Common myeloid progenitor, CD34-positive (primary cell): ENCODE measurements at regions not wholly inside any gene's neighbourhood (a gene's known extent, or its start where the extent isn't known, plus 50 kb on each side); places are given as distances from the start of the nearest gene placed in this dataset.

ENCODE experiments used
- CTCF ChIA-PET: fragments of 350-600 bp; sonication (Branson Sonifier 250); formaldehyde crosslinking; loops from one replicate; lab custom pipeline; 2021; ENCODE audit warnings: antibody characterized with exemption; lab: Charles Lee
- POLR2A ChIA-PET: fragments of 350-600 bp; sonication (Branson Sonifier 250); formaldehyde crosslinking; loops from one replicate; lab custom pipeline; 2021; ENCODE audit warnings: antibody characterized with exemption; lab: Charles Lee
- DNase-seq, 3 donors: peaks; one replicate each; pipeline versions ENCODE4 v3.0.0 to v3.0.0-alpha.2; 2013
- H3K27ac ChIP-seq, 2 experiments: 1 replicate in 1 of 2; 2 replicates in 1 of 2; pipeline ENCODE4 v1.7.0; 2013; ENCODE audit warnings: inconsistent platforms in 2 of 2, low read length in 2 of 2, mild to moderate bottlenecking in 2 of 2, low read depth in 1 of 2, moderate library complexity in 1 of 2; ENCODE audit not compliant: severe bottlenecking in 2 of 2, insufficient read depth in 1 of 2, poor library complexity in 1 of 2
- H3K27me3 ChIP-seq, 5 experiments: replicated peaks in 2 of 5; 1 replicate in 3 of 5; 2 replicates in 2 of 5; pipeline versions ENCODE4 v1.6.1 to v1.7.0; 2013; ENCODE audit warnings: low read length in 4 of 5, mild to moderate bottlenecking in 2 of 5, moderate library complexity in 2 of 5, inconsistent platforms in 1 of 5; ENCODE audit not compliant: insufficient read depth in 5 of 5, control insufficient read depth in 4 of 5
- H3K36me3 ChIP-seq, 4 experiments: 1 replicate in 2 of 4; 2 replicates in 2 of 4; pipeline versions ENCODE4 v1.6.1 to v1.7.0; 2013; ENCODE audit warnings: low read length in 3 of 4, control low read depth in 1 of 4, mild to moderate bottlenecking in 1 of 4; ENCODE audit not compliant: control insufficient read depth in 4 of 4, insufficient read depth in 4 of 4
- H3K4me1 ChIP-seq, 4 experiments: 1 replicate in 3 of 4; 2 replicates in 1 of 4; pipeline versions ENCODE4 v1.6.1 to v1.7.1; 2013; ENCODE audit warnings: low read length in 3 of 4, mild to moderate bottlenecking in 3 of 4, control low read depth in 1 of 4, inconsistent platforms in 1 of 4, moderate library complexity in 1 of 4; ENCODE audit not compliant: control insufficient read depth in 4 of 4, insufficient read depth in 4 of 4; ENCODE audit errors: control extremely low read depth in 1 of 4
- H3K4me3 ChIP-seq, 7 experiments: 1 replicate in 4 of 7; 2 replicates in 3 of 7; pipeline versions ENCODE4 v1.5.1 to v1.7.0; 2013; ENCODE audit warnings: mild to moderate bottlenecking in 7 of 7, low read length in 6 of 7, moderate library complexity in 6 of 7, inconsistent platforms in 2 of 7, low read depth in 2 of 7, control low read depth in 1 of 7; ENCODE audit not compliant: insufficient read depth in 4 of 7, control insufficient read depth in 1 of 7; ENCODE audit errors: extremely low read depth in 1 of 7
- H3K9me3 ChIP-seq, 5 experiments: 1 replicate in 4 of 5; 2 replicates in 1 of 5; pipeline versions ENCODE4 v1.6.1 to v1.7.1; 2013; ENCODE audit warnings: low read length in 4 of 5, mild to moderate bottlenecking in 2 of 5, inconsistent platforms in 1 of 5, low read depth in 1 of 5, moderate library complexity in 1 of 5; ENCODE audit not compliant: control insufficient read depth in 4 of 5, insufficient read depth in 2 of 5; ENCODE audit errors: control extremely low read depth in 1 of 5
- WGBS: methylation state at CpG from one replicate; pipeline ENCODE4 v1.1.5; 2013; ENCODE audit not compliant: insufficient coverage; 5-methylcytosine and 5-hydroxymethylcytosine counted together

GRCh38 chr4:138078751-138079520 is 163.2 kb downstream of the SLC7A11 start:
- ChIA-PET POLR2A (no interaction called here), CTCF (no interaction called here)
- no peaks in the 10 kb centered on the region for H3K27me3 ChIP-seq
- no peaks in the 10 kb centered on the region for H3K4me1 ChIP-seq
- no peak for DNase-seq
- WGBS, result 71% methylated on average over 1 of the region's 4 CpGs
- no peaks in the 10 kb centered on the region for H3K36me3 ChIP-seq
- no peak overlapping the region for H3K4me3 ChIP-seq
- peaks cover 0 to 1% (median 0%) of the 10 kb centered on the region in 5 experiments for H3K9me3 ChIP-seq
- H3K27ac ChIP-seq, result no peak overlapping the region

GRCh38 chr4:138078253-138078652 is 163.9 kb downstream of the SLC7A11 start:
- Histone ChIP-seq H3K4me1 (no peaks in the 10 kb centered on the region), H3K36me3 (no peaks in the 10 kb centered on the region), H3K9me3 (peaks cover 0 to 1% (median 0%) of the 10 kb centered on the region in 5 experiments), H3K27me3 (no peaks in the 10 kb centered on the region), H3K4me3 (no peak overlapping the region), H3K27ac (no peak overlapping the region)
- ChIA-PET POLR2A (no interaction called here), CTCF (no interaction called here)
- no peak for DNase-seq
- WGBS, result 100% methylated on average over 1 of the region's 2 CpGs

GRCh38 chr4:138076561-138076960 is 165.6 kb downstream of the SLC7A11 start:
- H3K4me3 ChIP-seq, result no peak overlapping the region
- no CpG with 5 or more reads among the region's 1 CpG for WGBS
- ChIA-PET POLR2A (no interaction called here), CTCF (interaction anchor here (1.0 kb wide), 1 partner anchor 14 kb away, joined by 3 read pairs; no protein-coding TSS in a partner anchor)
- H3K27me3 ChIP-seq, result no peaks in the 10 kb centered on the region
- H3K36me3 ChIP-seq, result no peaks in the 10 kb centered on the region
- no peaks in the 10 kb centered on the region for H3K4me1 ChIP-seq
- no peak overlapping the region for H3K27ac ChIP-seq
- DNase-seq, result no peak
- peaks cover 0 to 1% (median 0%) of the 10 kb centered on the region in 5 experiments for H3K9me3 ChIP-seq

GRCh38 chr4:138070816-138071215 is 171.3 kb downstream of the SLC7A11 start:
- ChIA-PET POLR2A (no interaction called here), CTCF (no interaction called here)
- WGBS, result no CpG with 5 or more reads among the region's 2 CpGs

GRCh38 chr4:138063581-138063980 is 178.6 kb downstream of the SLC7A11 start:
- Histone ChIP-seq H3K36me3 (no peaks in the 10 kb centered on the region), H3K27ac (no peak overlapping the region), H3K9me3 (peaks cover 0 to 3% (median 1%) of the 10 kb centered on the region in 5 experiments), H3K4me1 (no peaks in the 10 kb centered on the region), H3K4me3 (no peak overlapping the region), H3K27me3 (no peaks in the 10 kb centered on the region)
- DNase-seq, result no peak
- ChIA-PET CTCF (no interaction called here), POLR2A (no interaction called here)
- WGBS, result 94% methylated on average over 3 of the region's 3 CpGs

More at GRCh38 chr4:138070816-138071215, 171.3 kb downstream of the SLC7A11 start:
- no peak overlapping the region for H3K4me3 ChIP-seq
- H3K9me3 ChIP-seq, result peaks cover 0 to 3% (median 0%) of the 10 kb centered on the region in 5 experiments
- no peak overlapping the region for H3K27ac ChIP-seq
- H3K4me1 ChIP-seq, result no peaks in the 10 kb centered on the region
- no peaks in the 10 kb centered on the region for H3K27me3 ChIP-seq
- no peaks in the 10 kb centered on the region for H3K36me3 ChIP-seq
- DNase-seq, result no peak

GRCh38 chr4:138062929-138063328 is 179.2 kb downstream of the SLC7A11 start:
- Histone ChIP-seq H3K4me1 (no peaks in the 10 kb centered on the region), H3K36me3 (no peaks in the 10 kb centered on the region), H3K4me3 (no peak overlapping the region), H3K27me3 (no peaks in the 10 kb centered on the region), H3K27ac (no peak overlapping the region), H3K9me3 (peaks cover 0 to 3% (median 1%) of the 10 kb centered on the region in 5 experiments)
- 100% methylated on average over 1 of the region's 2 CpGs for WGBS
- no peak for DNase-seq
- POLR2A ChIA-PET, result no interaction called here
- CTCF ChIA-PET, result interaction anchor here (1.5 kb wide), 1 partner anchor 28 kb away, joined by 4 read pairs; no protein-coding TSS in a partner anchor

- ChIA-PET POLR2A (no interaction called here), CTCF (no interaction called here)
- no peak overlapping the region for H3K27ac ChIP-seq
- H3K9me3 ChIP-seq, result no peaks in the 10 kb centered on the region
- peaks cover 0 to 5% (median 0%) of the 10 kb centered on the region in 5 experiments for H3K27me3 ChIP-seq
- H3K4me3 ChIP-seq, result no peak overlapping the region
- H3K36me3 ChIP-seq, result no peaks in the 10 kb centered on the region
- WGBS, result 0% methylated on average over 1 of the region's 2 CpGs
- H3K4me1 ChIP-seq, result no peaks in the 10 kb centered on the region
- DNase-seq, result no peak
These were observed 185.6 kb downstream of the SLC7A11 start for GRCh38 chr4:138056541-138056940.
